ENCODE measurements at regions not wholly inside any gene's neighbourhood (a gene's known extent, or its start where the extent isn't known, plus 50 kb on each side); places are given as distances from the start of the nearest gene placed in this dataset.

DNA sequence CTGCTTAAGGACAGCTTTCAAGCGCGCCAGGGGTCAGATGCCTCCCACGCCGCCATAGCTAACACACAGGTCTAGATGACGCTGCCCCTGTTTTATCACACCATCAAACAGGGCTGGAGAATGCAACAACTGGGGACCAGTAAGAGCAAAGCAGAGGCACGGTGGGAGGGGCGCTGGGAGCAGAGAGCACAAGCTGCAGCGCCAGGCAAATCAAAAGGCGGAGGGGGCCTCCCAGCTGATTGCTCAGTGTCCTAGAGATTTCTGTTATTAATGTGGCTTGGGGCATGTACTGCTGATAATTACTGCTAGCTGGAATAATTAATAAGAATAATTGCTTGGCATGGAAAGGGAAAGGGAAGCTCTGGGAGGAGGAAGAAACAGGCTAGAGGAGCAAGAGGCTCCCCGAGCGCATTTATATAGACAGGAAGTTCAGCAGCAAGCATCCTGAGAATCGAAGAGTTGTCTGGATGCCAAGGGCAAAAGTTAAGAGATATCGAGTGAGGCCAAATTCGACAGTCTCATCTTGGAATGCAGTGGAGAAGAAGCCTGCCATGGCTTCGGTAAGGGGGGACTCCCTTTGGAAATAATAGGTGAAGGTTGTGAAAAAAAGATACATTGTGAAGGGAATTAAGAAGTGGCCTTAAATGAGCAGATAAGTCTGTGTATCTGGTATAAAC lies 104.5 kb upstream of the ZNF521 start:
- DNase-seq (ENCODE audit: low spot score) = no peak

GRCh38 chr18:25455646-25456045 lies 103.7 kb upstream of the ZNF521 start:
- DNase-seq (ENCODE audit: low spot score) (no peak), ATAC-seq (no peak)

More for the DNA sequence above, 104.5 kb upstream of the ZNF521 start:
- no peak for ATAC-seq

DNA sequence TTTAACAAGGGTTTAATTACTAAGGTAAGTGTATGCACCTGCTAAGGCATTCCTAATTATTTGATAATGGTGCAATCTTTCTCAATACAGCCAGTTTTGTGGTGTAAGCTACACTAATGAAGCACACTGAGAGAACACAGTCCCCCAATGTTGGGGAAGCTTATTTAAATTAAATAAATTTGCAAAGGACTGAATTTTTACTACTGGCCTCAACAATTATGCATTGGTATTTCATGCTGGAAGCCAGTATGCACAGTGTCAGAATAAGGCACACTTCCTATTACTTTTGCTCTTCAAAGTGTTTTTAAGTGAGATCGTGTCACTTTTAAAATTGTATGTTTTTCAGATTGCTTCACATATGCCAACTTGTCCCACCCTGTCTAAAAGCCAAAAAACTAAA lies 103.2 kb upstream of the ZNF521 start:
- DNase-seq (ENCODE audit: low spot score) (no peak), ATAC-seq (no peak)

- ATAC-seq = no peak
- DNase-seq (ENCODE audit: low spot score) = no peak
Measured at GRCh38 chr18:25454730-25455129, 102.8 kb upstream of the ZNF521 start.

DNA sequence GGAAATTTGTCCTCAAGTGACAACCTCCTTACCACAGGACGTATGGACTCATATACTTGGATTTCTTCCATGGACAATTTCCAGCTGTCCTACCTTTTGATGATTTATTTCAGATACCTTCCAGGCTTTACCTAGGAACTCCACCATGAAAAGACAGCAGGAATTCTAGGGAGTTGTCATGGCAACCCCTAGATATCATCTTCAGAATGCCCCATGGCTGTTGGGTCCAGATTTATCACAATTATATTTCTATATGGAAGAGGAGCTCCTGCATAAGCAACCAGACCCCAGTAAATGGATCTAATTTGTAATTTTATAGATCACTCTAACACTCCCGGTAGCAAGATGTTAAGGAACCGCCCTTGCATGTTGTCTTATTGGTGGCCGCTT lies 102.3 kb upstream of the ZNF521 start:
- ATAC-seq = no peak
- no peak for DNase-seq (ENCODE audit: low spot score)

- ATAC-seq (no peak), DNase-seq (ENCODE audit: low spot score) (no peak)
Measured at GRCh38 chr18:25453556-25454269, 101.7 kb upstream of the ZNF521 start.

- ATAC-seq = no peak
- no peak for DNase-seq (ENCODE audit: low spot score)
Measured at GRCh38 chr18:25451077-25451658, 99.2 kb upstream of the ZNF521 start.

- ATAC-seq (no peak), DNase-seq (ENCODE audit: low spot score) (no peak)
Measured at GRCh38 chr18:25449046-25449445, 97.1 kb upstream of the ZNF521 start.

DNA sequence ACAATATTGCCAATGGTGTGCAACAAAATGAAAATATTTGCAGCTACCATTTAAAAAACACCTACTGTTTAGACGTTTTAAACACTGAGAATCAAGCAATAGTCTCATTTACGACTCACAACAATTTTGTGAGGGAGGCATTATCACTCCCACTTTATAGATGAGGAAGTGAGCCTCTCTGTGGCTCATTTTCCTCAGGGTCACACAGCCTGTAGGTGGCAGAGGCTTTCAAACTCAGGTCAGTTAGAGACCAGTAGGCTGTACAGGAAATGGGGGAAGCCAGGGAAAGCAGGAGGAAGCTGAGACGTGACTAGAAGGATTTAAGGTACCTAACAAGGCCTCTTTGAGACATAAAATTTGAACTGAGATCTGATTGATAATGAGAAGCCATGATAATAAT lies 95.0 kb upstream of the ZNF521 start:
- ATAC-seq = no peak

DNA sequence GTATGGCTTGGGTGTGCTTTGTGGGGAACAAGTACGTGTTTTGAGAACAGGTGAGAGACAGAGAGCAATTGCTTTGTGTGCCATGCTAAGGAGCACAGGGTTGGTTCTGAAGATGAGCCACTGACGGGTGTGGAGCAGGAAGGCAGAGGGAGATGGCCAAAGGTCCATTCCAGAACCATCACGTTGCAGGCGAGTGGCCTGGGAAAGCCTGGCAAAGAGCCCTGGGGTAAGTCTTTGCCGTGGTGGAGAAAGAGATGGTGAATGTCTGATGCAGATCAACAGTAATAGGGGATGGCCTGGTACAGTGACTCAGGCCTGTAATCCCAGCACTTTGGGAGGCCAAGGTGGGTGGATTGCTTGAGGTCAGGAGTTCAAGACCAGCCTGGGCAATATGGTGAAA lies 93.5 kb upstream of the ZNF521 start:
- DNase-seq (ENCODE audit: low spot score) (no peak), ATAC-seq (no peak)

More for the DNA sequence above, 95.0 kb upstream of the ZNF521 start:
- DNase-seq (ENCODE audit: low spot score) = no peak

DNA sequence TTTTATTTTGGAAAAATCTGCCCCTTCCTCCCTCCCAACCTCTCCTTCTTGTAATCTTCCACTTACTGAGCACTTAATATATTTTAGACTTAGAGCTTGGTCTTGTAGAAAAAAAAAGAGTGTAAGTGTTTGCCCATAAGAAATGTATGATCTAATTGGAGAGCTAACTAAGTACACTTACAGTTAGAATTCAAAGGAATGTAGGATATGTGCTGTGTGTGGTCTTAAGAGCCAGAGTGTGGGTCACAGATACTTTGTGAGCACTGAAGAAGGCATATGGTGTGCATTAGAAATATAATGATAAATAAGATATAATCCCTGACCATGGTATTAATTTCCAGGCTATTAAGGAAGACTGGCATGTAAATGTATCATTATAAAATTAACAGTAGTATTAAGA lies 91.8 kb upstream of the ZNF521 start:
- no peak for ATAC-seq

GRCh38 chr18:25435149-25435782 lies 83.3 kb upstream of the ZNF521 start:
- DNase-seq (ENCODE audit: low spot score) = no peak

More for the DNA sequence above, 91.8 kb upstream of the ZNF521 start:
- no peak for DNase-seq (ENCODE audit: low spot score)

GRCh38 chr18:25434745-25435144 lies 82.8 kb upstream of the ZNF521 start:
- DNase-seq (ENCODE audit: low spot score) (no peak), ATAC-seq (no peak)

More at GRCh38 chr18:25435149-25435782, 83.3 kb upstream of the ZNF521 start:
- no peak for ATAC-seq

- ATAC-seq (no peak), DNase-seq (ENCODE audit: low spot score) (no peak)
Measured at GRCh38 chr18:25433590-25433989, 81.6 kb upstream of the ZNF521 start.

DNA sequence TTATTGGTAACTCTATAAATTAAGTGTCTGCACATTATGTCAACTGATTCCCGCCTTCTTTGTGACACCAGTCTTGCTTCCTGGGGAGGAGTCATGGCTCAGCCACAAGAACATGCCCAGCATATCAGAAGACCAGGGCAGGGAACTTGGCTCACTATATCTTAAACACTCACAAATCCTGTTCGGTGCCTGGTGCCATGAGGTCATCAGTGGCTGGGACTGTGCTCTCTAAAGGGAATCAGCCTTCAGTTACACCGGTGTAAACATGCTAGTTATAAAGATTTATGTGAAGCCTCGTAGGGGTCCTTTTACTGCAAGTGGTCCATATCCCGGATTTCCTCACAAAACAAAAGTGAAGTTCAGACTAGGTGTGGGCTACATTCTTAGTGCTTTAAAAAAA lies 73.1 kb upstream of the ZNF521 start:
- ATAC-seq = no peak

GRCh38 chr18:25423760-25424159 lies 71.8 kb upstream of the ZNF521 start:
- ATAC-seq (no peak), DNase-seq (ENCODE audit: low spot score) (no peak)

More for the DNA sequence above, 73.1 kb upstream of the ZNF521 start:
- no peak for DNase-seq (ENCODE audit: low spot score)

GRCh38 chr18:25423267-25423666 lies 71.3 kb upstream of the ZNF521 start:
- ATAC-seq = no peak
- DNase-seq (ENCODE audit: low spot score) = no peak

DNA sequence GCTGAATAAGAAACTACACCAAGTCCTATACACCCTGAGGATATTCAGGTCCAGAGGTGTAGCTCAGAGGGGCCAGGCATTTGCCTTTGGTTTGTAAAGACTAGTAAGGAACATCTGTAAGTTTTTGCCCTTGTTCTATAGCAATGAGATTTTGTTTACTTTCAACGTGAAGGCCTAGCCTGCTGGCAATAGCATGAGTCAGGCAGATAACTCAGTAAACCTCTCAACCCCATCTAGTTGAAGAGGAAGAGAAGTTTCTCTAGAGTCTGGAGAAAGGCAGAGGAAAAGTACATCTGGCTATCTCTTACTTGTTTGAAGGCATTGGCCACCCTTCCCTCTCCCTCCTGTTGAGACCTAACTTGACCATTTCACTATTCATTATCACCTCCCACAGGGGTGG lies 70.3 kb upstream of the ZNF521 start:
- DNase-seq (ENCODE audit: low spot score) (no peak), ATAC-seq (no peak)

- ATAC-seq (no peak), DNase-seq (ENCODE audit: low spot score) (no peak)
Measured at GRCh38 chr18:25420077-25420825, 68.3 kb upstream of the ZNF521 start.

DNA sequence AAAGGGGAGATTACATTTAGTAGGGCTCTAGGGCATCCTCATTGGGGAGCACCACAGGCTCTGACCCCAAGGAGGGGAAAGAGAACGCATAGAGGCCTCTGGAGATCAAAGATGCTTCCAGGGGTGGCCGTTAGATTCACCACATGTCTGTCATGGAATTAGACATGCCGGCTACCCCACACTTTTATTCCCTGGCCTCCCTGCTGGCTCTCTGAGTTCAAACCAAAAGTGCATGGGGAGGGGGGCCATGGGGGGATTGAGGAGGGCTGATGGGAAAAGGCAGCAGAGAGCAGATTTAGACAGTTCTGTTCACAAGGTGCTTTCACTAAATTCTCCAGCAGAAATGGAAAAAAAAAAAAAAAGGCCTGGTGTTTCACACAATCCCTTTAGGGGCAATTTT lies 64.4 kb upstream of the ZNF521 start:
- no peak for DNase-seq (ENCODE audit: low spot score)
- ATAC-seq = no peak

GRCh38 chr18:25409971-25410370 lies 58.0 kb upstream of the ZNF521 start:
- ATAC-seq = no peak
- no peak for DNase-seq (ENCODE audit: low spot score)
